Ascending aorta (tissue), 2 donors: ENCODE measurements at regions not wholly inside any gene's neighbourhood (a gene's known extent, or its start where the extent isn't known, plus 50 kb on each side); places are given as distances from the start of the nearest gene placed in this dataset.

Experiments used
- DNase-seq, 2 donors: peaks; one replicate each; pipeline ENCODE4 v3.0.0-alpha.2; 2019; ENCODE audit warnings: low spot score in 2 of 2
- H3K27ac ChIP-seq, 2 donors: fragments of 200-600 bp; sonication (generic); one replicate each; pipeline ENCODE4 v1.5.1; 2016 to 2017; ENCODE audit warnings: mild to moderate bottlenecking in 1 of 2
- H3K27me3 ChIP-seq: fragments of 200-600 bp; sonication (generic); one replicate; pipeline ENCODE4 v1.5.1; 2017
- H3K36me3 ChIP-seq, 2 donors: fragments of 200-600 bp; sonication (generic); one replicate each; pipeline ENCODE4 v1.5.1; 2016
- H3K4me1 ChIP-seq, 2 donors: fragments of 200-600 bp; sonication (generic); one replicate each; pipeline ENCODE4 v1.5.1; 2016 to 2017; ENCODE audit warnings: mild to moderate bottlenecking in 1 of 2
- H3K4me3 ChIP-seq, 2 donors: fragments of 200-600 bp; sonication (generic); one replicate each; pipeline ENCODE4 v1.5.1; 2016 to 2017; ENCODE audit warnings: mild to moderate bottlenecking in 1 of 2
- H3K9me3 ChIP-seq, 2 donors: fragments of 200-600 bp; sonication (generic); one replicate each; pipeline ENCODE4 v1.5.1; 2016
- intact Hi-C: fragments of 100-400 bp; cut with DNase I; formaldehyde crosslinking; loops from one replicate; pipeline ENCODE4 v1.15.1; 2023
- TF ChIP-seq, protein P1 (sequence below), 3 experiments: fragments of 200-600 bp in 2 of 3; fragments of 450-650 bp in 1 of 3; sonication (generic) in 2 of 3; IDR thresholded peaks; one replicate each; pipeline ENCODE4 v1.5.1; 2016 to 2019; ENCODE audit warnings: antibody characterized with exemption in 3 of 3, mild to moderate bottlenecking in 1 of 3, moderate library complexity in 1 of 3

DNA sequence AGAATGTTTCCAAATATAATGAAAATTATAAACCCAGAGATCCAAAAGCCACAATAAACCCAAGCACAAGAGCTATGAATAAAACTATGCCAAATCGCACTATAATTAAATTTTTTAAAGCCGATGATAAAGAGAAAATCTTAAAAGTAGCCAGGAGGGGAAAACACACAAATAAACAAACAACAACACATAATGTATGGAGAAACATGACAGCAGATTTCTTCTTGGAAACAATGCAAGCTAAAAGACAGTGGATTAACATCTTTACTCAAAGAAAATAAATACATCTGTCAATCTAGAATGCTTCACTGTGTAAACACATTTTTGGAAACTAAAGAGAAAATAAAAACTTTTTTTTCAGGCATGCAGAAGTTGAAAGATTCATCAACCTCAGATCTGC is 53.0 kb upstream of the SMOX start:
- H3K27me3 ChIP-seq = no peaks in the 10 kb centered on the region
- H3K36me3 ChIP-seq = no peaks in the 10 kb centered on the region
- H3K4me3 ChIP-seq = no peak overlapping the region
- intact Hi-C loops = no loop called here
- no peak for DNase-seq
- H3K9me3 ChIP-seq = no peaks in the 10 kb centered on the region
- H3K4me1 ChIP-seq = peaks cover 0 to 4% of the 10 kb centered on the region in 2 donors
- H3K27ac ChIP-seq = no peak overlapping the region
- TF ChIP-seq, protein P1, sequence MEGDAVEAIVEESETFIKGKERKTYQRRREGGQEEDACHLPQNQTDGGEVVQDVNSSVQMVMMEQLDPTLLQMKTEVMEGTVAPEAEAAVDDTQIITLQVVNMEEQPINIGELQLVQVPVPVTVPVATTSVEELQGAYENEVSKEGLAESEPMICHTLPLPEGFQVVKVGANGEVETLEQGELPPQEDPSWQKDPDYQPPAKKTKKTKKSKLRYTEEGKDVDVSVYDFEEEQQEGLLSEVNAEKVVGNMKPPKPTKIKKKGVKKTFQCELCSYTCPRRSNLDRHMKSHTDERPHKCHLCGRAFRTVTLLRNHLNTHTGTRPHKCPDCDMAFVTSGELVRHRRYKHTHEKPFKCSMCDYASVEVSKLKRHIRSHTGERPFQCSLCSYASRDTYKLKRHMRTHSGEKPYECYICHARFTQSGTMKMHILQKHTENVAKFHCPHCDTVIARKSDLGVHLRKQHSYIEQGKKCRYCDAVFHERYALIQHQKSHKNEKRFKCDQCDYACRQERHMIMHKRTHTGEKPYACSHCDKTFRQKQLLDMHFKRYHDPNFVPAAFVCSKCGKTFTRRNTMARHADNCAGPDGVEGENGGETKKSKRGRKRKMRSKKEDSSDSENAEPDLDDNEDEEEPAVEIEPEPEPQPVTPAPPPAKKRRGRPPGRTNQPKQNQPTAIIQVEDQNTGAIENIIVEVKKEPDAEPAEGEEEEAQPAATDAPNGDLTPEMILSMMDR (IDR thresholded peaks at IDR 0.05) = no peak

DNA sequence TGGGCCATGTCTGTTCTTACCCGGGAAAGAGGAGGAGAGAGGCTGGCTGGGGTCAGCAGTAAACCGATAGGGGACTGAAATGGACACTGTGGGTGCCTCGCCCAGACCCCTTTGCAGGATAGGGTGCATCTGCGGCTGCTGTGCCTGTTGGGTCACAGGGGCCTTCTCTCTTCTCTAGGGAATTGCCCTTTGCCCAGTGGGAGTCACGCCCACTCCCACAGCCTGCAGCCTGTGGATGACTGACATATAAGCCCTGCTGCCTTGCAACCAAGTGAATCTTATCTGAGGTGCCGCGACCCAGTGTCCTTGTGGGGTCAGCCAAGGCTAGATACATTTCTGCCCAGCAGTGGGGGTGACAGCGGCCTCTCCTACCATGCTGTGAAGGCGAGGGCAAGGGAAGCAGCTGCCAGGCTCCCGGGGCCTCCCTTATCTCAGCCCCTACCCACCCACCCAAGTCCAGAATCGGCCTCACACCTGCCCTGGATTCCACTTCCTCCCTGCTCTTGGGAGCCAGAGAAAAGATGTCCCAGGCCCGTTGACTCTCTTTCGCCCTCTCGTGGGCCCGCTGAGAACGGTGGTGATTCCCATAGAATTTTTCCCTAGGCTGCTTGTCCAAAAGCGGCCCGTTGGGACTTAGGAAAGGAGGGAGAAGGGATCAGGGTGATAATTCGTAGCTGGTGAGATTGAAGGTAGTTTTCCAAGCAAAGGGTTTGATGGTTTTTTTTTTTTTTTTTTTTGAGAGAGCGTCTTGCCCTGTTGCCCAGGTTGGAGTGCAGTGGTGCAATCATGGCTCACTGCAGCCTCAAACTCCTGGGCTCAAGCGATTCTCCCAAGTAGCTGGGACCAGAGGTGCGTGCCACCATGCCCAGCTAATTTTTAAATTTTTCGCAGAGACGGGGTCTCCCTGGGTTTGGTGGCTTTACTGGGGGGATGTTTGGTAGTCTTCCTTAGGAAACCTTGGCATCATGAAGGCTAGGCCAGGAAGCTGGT is 56.8 kb upstream of the SMOX start:
- TF ChIP-seq, protein P1 (IDR thresholded peaks at IDR 0.05) = peak; percentile 56 to 81 (median 77)
- Histone ChIP-seq H3K27me3 (no peaks in the 10 kb centered on the region), H3K36me3 (no peaks in the 10 kb centered on the region), H3K4me1 (peaks cover 0 to 13% of the 10 kb centered on the region in 2 donors), H3K4me3 (no peak overlapping the region), H3K9me3 (no peaks in the 10 kb centered on the region), H3K27ac (peak overlapping the region; percentile 57 to 82)
- DNase-seq = peak in 1 of 2 donors; percentile 81
- intact Hi-C loops = loop anchor here (5.0 kb wide), 1 partner anchor 164 kb away; no protein-coding TSS in a partner anchor

DNA sequence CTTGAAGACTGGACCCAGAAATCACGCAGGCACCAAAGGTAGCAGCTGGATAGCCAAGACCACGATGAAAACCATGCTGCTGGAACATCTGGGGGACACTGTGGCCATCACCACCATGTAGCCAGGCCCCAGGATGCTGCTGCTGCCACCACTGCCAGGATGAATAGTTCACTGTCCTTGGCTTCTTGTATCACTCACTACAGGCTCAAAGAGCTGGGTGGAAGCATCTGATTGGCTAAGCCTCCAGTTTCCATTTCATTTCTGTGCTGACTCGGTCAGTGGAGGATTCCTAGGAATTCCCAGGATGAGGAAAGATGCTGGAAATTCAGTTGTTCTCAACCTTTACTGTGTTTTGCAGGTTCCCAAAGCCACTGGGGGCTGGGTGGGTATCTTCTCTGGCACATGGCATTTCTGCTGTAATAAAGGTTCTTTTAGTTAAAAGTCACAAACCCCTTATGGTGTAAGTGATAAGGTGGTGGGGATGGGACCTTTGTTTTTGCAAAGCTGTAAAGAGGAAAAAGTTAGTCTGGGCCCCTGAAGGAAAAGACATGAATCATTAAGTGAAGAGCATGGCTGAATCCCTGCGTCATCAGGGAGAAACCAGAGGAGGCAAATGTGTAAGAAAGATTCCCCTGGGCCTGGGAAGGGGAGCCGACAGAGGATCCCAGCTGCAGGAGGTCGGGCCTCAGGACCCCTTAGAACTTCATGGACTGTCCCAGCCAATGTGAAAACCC is 57.7 kb upstream of the SMOX start:
- Histone ChIP-seq H3K36me3 (no peaks in the 10 kb centered on the region), H3K27ac (peak overlapping the region; percentile 57 to 82)
- intact Hi-C loops = loop anchor here (5.0 kb wide), 1 partner anchor 164 kb away; no protein-coding TSS in a partner anchor

DNA sequence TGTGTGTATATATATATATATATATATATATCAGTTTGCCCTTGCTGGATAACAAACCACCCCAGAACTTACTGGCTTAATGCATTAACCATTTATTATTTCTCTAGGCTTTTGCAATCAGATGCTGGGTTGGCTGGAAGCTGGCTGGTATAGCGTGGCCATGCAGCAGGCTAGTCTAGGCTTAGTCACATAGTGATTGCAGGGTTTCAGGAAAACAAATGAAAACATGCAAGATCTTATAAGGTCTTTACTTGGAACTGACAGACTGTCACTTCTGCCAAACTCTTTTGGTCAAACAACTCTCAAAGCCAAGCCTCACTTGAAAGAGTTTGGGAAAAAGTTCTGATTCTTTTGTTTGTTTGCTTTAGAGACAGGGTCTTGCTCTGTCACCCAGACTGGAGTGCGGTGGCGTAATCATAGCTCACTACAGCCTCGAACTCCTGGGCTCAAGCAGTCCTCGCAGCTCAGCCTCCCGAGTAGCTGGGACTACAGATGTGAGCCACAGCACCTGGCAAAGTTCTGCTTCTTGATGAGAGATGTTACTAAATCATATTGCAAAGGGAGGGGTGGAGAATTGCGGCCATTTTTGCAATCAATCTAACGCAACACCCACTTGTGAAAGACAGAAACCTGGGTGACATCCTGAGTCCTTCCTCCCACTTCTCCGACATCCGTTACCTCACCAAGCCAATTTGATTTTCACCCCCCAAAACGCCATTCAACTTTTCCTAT is 58.7 kb upstream of the SMOX start:
- intact Hi-C loops = loop anchor here (5.0 to 10.0 kb wide), 2 partner anchors 163 to 405 kb away; partner anchors contain the start of gene ADAM33
- TF ChIP-seq, protein P1 (IDR thresholded peaks at IDR 0.05) = no peak
- peaks cover 1 to 25% of the 10 kb centered on the region in 2 donors for H3K4me1 ChIP-seq
- peak overlapping the region; percentile 57 to 82 for H3K27ac ChIP-seq
- H3K4me3 ChIP-seq = no peak overlapping the region
- no peaks in the 10 kb centered on the region for H3K9me3 ChIP-seq
- DNase-seq = peak in 1 of 2 donors; percentile 69
- H3K27me3 ChIP-seq = no peaks in the 10 kb centered on the region
- H3K36me3 ChIP-seq = no peaks in the 10 kb centered on the region

More for the DNA sequence above, 57.7 kb upstream of the SMOX start:
- peaks cover 0 to 19% of the 10 kb centered on the region in 2 donors for H3K4me1 ChIP-seq
- TF ChIP-seq, protein P1 (IDR thresholded peaks at IDR 0.05) = no peak
- DNase-seq = peak in 1 of 2 donors; percentile 63
- no peaks in the 10 kb centered on the region for H3K27me3 ChIP-seq
- no peak overlapping the region for H3K4me3 ChIP-seq
- no peaks in the 10 kb centered on the region for H3K9me3 ChIP-seq

DNA sequence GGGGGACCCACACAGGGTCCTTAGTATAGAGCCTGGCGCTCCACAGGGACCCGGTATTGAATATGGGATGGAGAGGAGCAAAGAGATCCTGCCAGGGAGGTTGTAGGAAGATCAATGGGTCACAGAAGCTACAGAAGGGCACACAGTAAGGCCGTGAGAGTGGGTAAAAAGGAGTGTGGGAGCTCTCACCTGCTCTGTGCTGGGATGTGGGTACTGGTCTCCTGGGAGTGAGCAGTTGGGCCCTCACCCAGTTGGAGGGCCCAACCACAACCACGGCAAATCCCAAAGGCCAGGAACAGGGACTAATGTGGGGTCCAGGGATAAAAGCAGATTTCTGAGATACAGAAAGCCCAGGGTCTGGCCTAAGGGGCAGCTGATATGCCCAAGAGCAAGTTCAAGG is 59.9 kb upstream of the SMOX start:
- Histone ChIP-seq H3K27me3 (no peaks in the 10 kb centered on the region), H3K4me3 (no peak overlapping the region), H3K36me3 (no peaks in the 10 kb centered on the region), H3K27ac (peak overlapping the region in 1 of 2 donors; percentile 43), H3K4me1 (peaks cover 12 to 34% of the 10 kb centered on the region in 2 donors), H3K9me3 (no peaks in the 10 kb centered on the region)
- TF ChIP-seq, protein P1 (IDR thresholded peaks at IDR 0.05) = no peak
- intact Hi-C loops = loop anchor here (10.0 kb wide), 1 partner anchor 404 kb away; the partner anchor contains the start of gene ADAM33
- peak in 1 of 2 donors; percentile 55 for DNase-seq
